Stimulated activated naive CD8-positive, alpha-beta T cell treated with anti-CD3 and anti-CD28 coated beads, Interleukin-15, amount 100 ng/mL, for 72 hours (primary cell): ENCODE measurements at regions not wholly inside any gene's neighbourhood (a gene's known extent, or its start where the extent isn't known, plus 50 kb on each side); places are given as distances from the start of the nearest gene placed in this dataset.

Experiments used
- ATAC-seq: fragments of 150-1000 bp; cut with Tn5 transposase; 2 replicates; pipeline ENCODE4 v1.10.0; 2021; ENCODE audit warnings: mild to moderate bottlenecking, moderate library complexity
- DNase-seq, 2 donors: peaks; one replicate each; pipeline ENCODE4 v3.0.0; 2021 to 2022
- H3K27ac Mint-ChIP-seq, 2 donors: one replicate each; pipeline ENCODE4 v1.8.0; 2022; ENCODE audit warnings: mild to moderate bottlenecking in 2 of 2, mixed read lengths in 2 of 2, moderate library complexity in 2 of 2
- H3K27me3 Mint-ChIP-seq: one replicate; pipeline ENCODE4 v1.8.0; 2022; ENCODE audit warnings: mixed read lengths
- H3K4me1 Mint-ChIP-seq: one replicate; pipeline ENCODE4 v1.8.0; 2022; ENCODE audit warnings: mild to moderate bottlenecking, mixed read lengths
- H3K4me3 Mint-ChIP-seq, 2 donors: one replicate each; pipeline ENCODE4 v1.8.0; 2022; ENCODE audit warnings: mild to moderate bottlenecking in 2 of 2, mixed read lengths in 2 of 2, moderate library complexity in 1 of 2
- H3K9me3 Mint-ChIP-seq, 2 donors: one replicate each; pipeline ENCODE4 v1.8.0; 2022; ENCODE audit warnings: mixed read lengths in 2 of 2

- no peaks in the 10 kb centered on the region for H3K27me3 Mint-ChIP-seq
- H3K4me1 Mint-ChIP-seq = no peaks in the 10 kb centered on the region
- H3K9me3 Mint-ChIP-seq = peaks cover 0 to 11% of the 10 kb centered on the region in 2 donors
- ATAC-seq = no peak
- no peak overlapping the region for H3K27ac Mint-ChIP-seq
- DNase-seq = no peak
- no peak overlapping the region for H3K4me3 Mint-ChIP-seq
Observed at GRCh38 chr13:85693889-85694511, 105.2 kb downstream of the SLITRK6 start.

- no peak for ATAC-seq
- H3K4me3 Mint-ChIP-seq = no peak overlapping the region
- no peak for DNase-seq
- H3K27ac Mint-ChIP-seq = no peak overlapping the region
- H3K4me1 Mint-ChIP-seq = no peaks in the 10 kb centered on the region
- peaks cover 0 to 4% of the 10 kb centered on the region in 2 donors for H3K9me3 Mint-ChIP-seq
- H3K27me3 Mint-ChIP-seq = no peaks in the 10 kb centered on the region
Observed at GRCh38 chr13:85690368-85690767, 108.9 kb downstream of the SLITRK6 start.

GRCh38 chr13:85685436-85685835 is 113.8 kb downstream of the SLITRK6 start:
- H3K27ac Mint-ChIP-seq = no peak overlapping the region
- no peak for ATAC-seq
- H3K27me3 Mint-ChIP-seq = no peaks in the 10 kb centered on the region
- peaks cover 0 to 4% of the 10 kb centered on the region in 2 donors for H3K9me3 Mint-ChIP-seq
- H3K4me1 Mint-ChIP-seq = no peaks in the 10 kb centered on the region
- no peak overlapping the region for H3K4me3 Mint-ChIP-seq
- DNase-seq = no peak

- no peak overlapping the region for H3K4me3 Mint-ChIP-seq
- H3K4me1 Mint-ChIP-seq = no peaks in the 10 kb centered on the region
Observed at GRCh38 chr13:85675151-85675907, 123.9 kb downstream of the SLITRK6 start.

GRCh38 chr13:85671336-85671735 is 127.9 kb downstream of the SLITRK6 start:
- no peak for ATAC-seq
- peaks cover 8 to 20% of the 10 kb centered on the region in 2 donors for H3K9me3 Mint-ChIP-seq
- H3K27ac Mint-ChIP-seq = no peak overlapping the region
- no peaks in the 10 kb centered on the region for H3K27me3 Mint-ChIP-seq
- DNase-seq = no peak
- H3K4me1 Mint-ChIP-seq = no peaks in the 10 kb centered on the region
- no peak overlapping the region for H3K4me3 Mint-ChIP-seq

More at GRCh38 chr13:85675151-85675907, 123.9 kb downstream of the SLITRK6 start:
- DNase-seq (no peak), ATAC-seq (no peak)
- Mint-ChIP-seq H3K27me3 (no peaks in the 10 kb centered on the region), H3K27ac (peak overlapping the region in 1 of 2 donors; percentile 35), H3K9me3 (peaks cover 8 to 18% of the 10 kb centered on the region in 2 donors)

- peaks cover 5 to 8% of the 10 kb centered on the region in 2 donors for H3K9me3 Mint-ChIP-seq
- no peak overlapping the region for H3K4me3 Mint-ChIP-seq
- no peak for ATAC-seq
- DNase-seq = no peak
- H3K27me3 Mint-ChIP-seq = no peaks in the 10 kb centered on the region
- no peaks in the 10 kb centered on the region for H3K4me1 Mint-ChIP-seq
- H3K27ac Mint-ChIP-seq = no peak overlapping the region
Observed at GRCh38 chr13:85666356-85666755, 132.9 kb downstream of the SLITRK6 start.

- Mint-ChIP-seq H3K27me3 (no peaks in the 10 kb centered on the region), H3K4me3 (no peak overlapping the region), H3K4me1 (no peaks in the 10 kb centered on the region), H3K9me3 (peaks cover 5 to 8% of the 10 kb centered on the region in 2 donors), H3K27ac (no peak overlapping the region)
- DNase-seq (no peak), ATAC-seq (no peak)
Observed at GRCh38 chr13:85665286-85665685, 133.9 kb downstream of the SLITRK6 start.

- Mint-ChIP-seq H3K9me3 (peaks cover 4 to 8% of the 10 kb centered on the region in 2 donors), H3K4me3 (no peak overlapping the region), H3K27ac (no peak overlapping the region), H3K27me3 (no peaks in the 10 kb centered on the region), H3K4me1 (no peaks in the 10 kb centered on the region)
- DNase-seq (no peak), ATAC-seq (no peak)
Observed at GRCh38 chr13:85663856-85664255, 135.4 kb downstream of the SLITRK6 start.

- H3K4me1 Mint-ChIP-seq = no peaks in the 10 kb centered on the region
- no peak overlapping the region for H3K4me3 Mint-ChIP-seq
- H3K9me3 Mint-ChIP-seq = peaks cover 0 to 8% of the 10 kb centered on the region in 2 donors
- ATAC-seq (no peak), DNase-seq (no peak)
- H3K27me3 Mint-ChIP-seq = no peaks in the 10 kb centered on the region
- H3K27ac Mint-ChIP-seq = no peak overlapping the region
Observed at GRCh38 chr13:85662186-85662585, 137.0 kb downstream of the SLITRK6 start.

GRCh38 chr13:85661675-85662074 is 137.5 kb downstream of the SLITRK6 start:
- Mint-ChIP-seq H3K4me3 (no peak overlapping the region), H3K4me1 (no peaks in the 10 kb centered on the region), H3K27ac (peak overlapping the region in 1 of 2 donors; percentile 7), H3K9me3 (peaks cover 0 to 8% of the 10 kb centered on the region in 2 donors), H3K27me3 (no peaks in the 10 kb centered on the region)
- no peak for ATAC-seq
- DNase-seq = no peak

GRCh38 chr13:85659493-85659892 is 139.7 kb downstream of the SLITRK6 start:
- H3K4me3 Mint-ChIP-seq = no peak overlapping the region
- no peak for ATAC-seq
- H3K27ac Mint-ChIP-seq = no peak overlapping the region
- H3K27me3 Mint-ChIP-seq = no peaks in the 10 kb centered on the region
- H3K9me3 Mint-ChIP-seq = peaks cover 0 to 8% of the 10 kb centered on the region in 2 donors
- DNase-seq = no peak
- H3K4me1 Mint-ChIP-seq = no peaks in the 10 kb centered on the region

GRCh38 chr13:85657942-85658341 is 141.3 kb downstream of the SLITRK6 start:
- H3K27ac Mint-ChIP-seq = no peak overlapping the region
- H3K9me3 Mint-ChIP-seq = peaks cover 0 to 8% of the 10 kb centered on the region in 2 donors
- DNase-seq (no peak), ATAC-seq (no peak)
- no peaks in the 10 kb centered on the region for H3K4me1 Mint-ChIP-seq
- H3K4me3 Mint-ChIP-seq = no peak overlapping the region
- no peaks in the 10 kb centered on the region for H3K27me3 Mint-ChIP-seq

- H3K27ac Mint-ChIP-seq = no peak overlapping the region
- H3K4me1 Mint-ChIP-seq = no peaks in the 10 kb centered on the region
- H3K9me3 Mint-ChIP-seq = no peaks in the 10 kb centered on the region
- DNase-seq = no peak
- H3K4me3 Mint-ChIP-seq = no peak overlapping the region
- no peak for ATAC-seq
- no peaks in the 10 kb centered on the region for H3K27me3 Mint-ChIP-seq
Observed at GRCh38 chr13:85655040-85655439, 144.2 kb downstream of the SLITRK6 start.

GRCh38 chr13:85654227-85654626 is 145.0 kb downstream of the SLITRK6 start:
- Mint-ChIP-seq H3K9me3 (peaks cover 0 to 6% of the 10 kb centered on the region in 2 donors), H3K27me3 (no peaks in the 10 kb centered on the region), H3K4me1 (no peaks in the 10 kb centered on the region), H3K27ac (no peak overlapping the region), H3K4me3 (no peak overlapping the region)
- DNase-seq (no peak), ATAC-seq (no peak)

GRCh38 chr13:85653681-85654080 is 145.5 kb downstream of the SLITRK6 start:
- Mint-ChIP-seq H3K27ac (no peak overlapping the region), H3K27me3 (no peaks in the 10 kb centered on the region), H3K4me3 (no peak overlapping the region), H3K4me1 (no peaks in the 10 kb centered on the region), H3K9me3 (peaks cover 0 to 11% of the 10 kb centered on the region in 2 donors)
- DNase-seq (no peak), ATAC-seq (no peak)

GRCh38 chr13:85652491-85652890 is 146.7 kb downstream of the SLITRK6 start:
- Mint-ChIP-seq H3K4me1 (no peaks in the 10 kb centered on the region), H3K9me3 (peaks cover 0 to 14% of the 10 kb centered on the region in 2 donors), H3K27ac (no peak overlapping the region), H3K4me3 (no peak overlapping the region), H3K27me3 (no peaks in the 10 kb centered on the region)
- DNase-seq (no peak), ATAC-seq (no peak)
